Fibroblast of the aortic adventitia (primary cell): ENCODE measurements at regions not wholly inside any gene's neighbourhood (a gene's known extent, or its start where the extent isn't known, plus 50 kb on each side); places are given as distances from the start of the nearest gene placed in this dataset.

Experiments
- DNase-seq: peaks from one replicate; pipeline ENCODE4 v3.0.0-alpha.2; 2010; ENCODE audit warnings: low read depth
- H3K4me3 ChIP-seq: 2 replicates; pipeline ENCODE4 v1.5.1; 2011; ENCODE audit warnings: low read depth, mild to moderate bottlenecking, control low read depth, low read length, moderate library complexity
- TF ChIP-seq, protein P1 (sequence below): IDR thresholded peaks from 2 replicates; pipeline ENCODE4 v1.5.1; 2011; ENCODE audit warnings: mild to moderate bottlenecking, low read length, control low read depth, inconsistent platforms; ENCODE audit not compliant: insufficient read depth

DNA sequence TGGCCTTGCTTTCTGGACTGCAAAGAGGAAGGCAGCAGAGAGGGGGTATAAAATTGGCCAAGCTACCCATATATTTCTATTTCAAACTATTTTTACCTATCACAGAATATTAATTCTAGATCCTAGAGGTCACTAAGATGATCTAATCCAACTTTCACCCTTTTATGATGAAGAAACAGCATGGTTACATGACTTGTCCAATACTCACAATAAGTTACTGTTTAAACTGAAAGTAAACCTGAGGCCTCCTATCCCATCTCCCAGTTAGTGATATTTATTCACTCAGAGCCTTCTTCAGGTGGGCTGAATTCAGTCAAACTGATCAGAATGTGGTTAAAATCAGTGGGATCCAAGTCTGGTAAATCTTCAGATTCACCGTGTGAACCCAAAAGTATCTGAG, 1345.1 kb downstream of the XPNPEP1 start:
- no peak for DNase-seq
- no peak overlapping the region for H3K4me3 ChIP-seq
- TF ChIP-seq, protein P1, sequence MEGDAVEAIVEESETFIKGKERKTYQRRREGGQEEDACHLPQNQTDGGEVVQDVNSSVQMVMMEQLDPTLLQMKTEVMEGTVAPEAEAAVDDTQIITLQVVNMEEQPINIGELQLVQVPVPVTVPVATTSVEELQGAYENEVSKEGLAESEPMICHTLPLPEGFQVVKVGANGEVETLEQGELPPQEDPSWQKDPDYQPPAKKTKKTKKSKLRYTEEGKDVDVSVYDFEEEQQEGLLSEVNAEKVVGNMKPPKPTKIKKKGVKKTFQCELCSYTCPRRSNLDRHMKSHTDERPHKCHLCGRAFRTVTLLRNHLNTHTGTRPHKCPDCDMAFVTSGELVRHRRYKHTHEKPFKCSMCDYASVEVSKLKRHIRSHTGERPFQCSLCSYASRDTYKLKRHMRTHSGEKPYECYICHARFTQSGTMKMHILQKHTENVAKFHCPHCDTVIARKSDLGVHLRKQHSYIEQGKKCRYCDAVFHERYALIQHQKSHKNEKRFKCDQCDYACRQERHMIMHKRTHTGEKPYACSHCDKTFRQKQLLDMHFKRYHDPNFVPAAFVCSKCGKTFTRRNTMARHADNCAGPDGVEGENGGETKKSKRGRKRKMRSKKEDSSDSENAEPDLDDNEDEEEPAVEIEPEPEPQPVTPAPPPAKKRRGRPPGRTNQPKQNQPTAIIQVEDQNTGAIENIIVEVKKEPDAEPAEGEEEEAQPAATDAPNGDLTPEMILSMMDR, result no peak

DNA sequence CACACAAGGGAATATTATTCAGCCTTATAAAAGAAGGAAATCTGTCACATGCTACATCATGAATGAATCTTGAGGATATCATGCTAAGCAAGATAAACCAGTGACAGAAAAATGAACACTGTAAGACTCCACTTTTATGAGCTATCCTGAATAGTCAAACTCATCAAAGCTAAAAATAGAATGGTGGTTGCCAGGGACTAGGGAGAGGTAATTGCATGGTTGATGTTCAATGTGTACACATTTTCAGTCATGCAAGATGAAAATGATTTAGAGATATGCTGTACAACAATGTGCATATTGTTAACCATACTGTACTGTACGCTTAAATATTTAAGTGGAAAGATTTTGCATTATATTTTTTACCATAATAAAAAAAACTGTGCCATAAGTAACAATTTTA, 1349.1 kb downstream of the XPNPEP1 start:
- no peak overlapping the region for H3K4me3 ChIP-seq
- DNase-seq, result no peak
- TF ChIP-seq, protein P1, result no peak

DNA sequence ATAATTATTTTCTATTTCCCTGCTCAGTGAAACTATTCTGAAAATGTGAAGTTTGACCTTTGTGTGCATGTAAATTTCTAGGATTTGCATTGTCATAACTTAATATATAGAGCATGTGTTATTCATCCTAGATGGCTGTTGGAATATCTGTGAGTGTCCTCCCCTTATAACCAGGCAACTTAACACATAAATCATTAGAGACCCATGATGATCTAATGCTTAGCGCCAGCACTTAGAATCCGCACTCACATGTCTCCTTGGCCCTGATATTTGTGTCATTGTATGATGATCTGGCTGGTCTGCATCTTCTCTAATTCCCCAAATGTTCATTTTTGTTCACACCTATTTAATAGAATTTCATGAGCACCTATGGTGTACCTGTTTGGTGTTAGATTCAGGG, 1354.5 kb downstream of the XPNPEP1 start:
- no peak for DNase-seq
- TF ChIP-seq, protein P1, result no peak
- H3K4me3 ChIP-seq, result no peak overlapping the region

DNA sequence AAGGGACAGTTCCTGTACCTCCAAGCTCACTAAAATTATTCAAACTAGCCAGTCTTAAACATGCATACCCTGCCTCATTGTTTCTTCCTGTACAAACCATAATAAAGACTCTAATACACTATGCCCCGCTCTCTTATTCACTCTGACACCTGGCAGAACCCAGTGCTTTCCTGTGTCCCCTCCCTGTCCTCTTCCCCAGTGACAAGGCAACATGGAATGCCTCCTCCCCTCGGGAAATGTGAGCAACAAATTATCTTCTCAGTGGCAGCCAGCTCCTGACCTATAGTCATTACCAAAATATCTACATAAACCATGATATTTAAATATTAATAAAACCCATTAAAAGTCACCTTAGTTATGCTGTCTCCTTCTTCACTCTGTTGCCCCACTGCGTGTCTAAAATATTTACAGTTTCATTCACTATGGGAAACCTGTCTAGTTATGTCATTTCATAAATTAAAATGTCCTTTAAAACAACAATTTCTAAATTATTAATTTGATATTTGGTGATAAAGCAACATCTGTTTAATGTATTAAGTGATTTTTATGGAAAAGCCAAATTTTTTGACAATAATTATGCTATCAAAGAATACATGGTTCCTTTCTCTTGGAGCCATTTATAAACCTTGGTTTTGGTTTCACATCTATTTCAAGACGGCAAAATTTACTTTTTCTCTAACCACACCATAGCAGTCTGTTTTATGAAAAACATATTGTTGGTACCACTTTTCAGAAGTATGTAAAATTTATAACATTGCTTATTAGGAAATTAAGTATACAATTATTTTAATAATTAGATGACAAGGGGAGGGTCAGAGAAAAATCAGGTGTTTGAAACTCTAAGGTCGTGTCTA, 1355.2 kb downstream of the XPNPEP1 start:
- TF ChIP-seq, protein P1, result no peak
- DNase-seq, result no peak
- no peak overlapping the region for H3K4me3 ChIP-seq

DNA sequence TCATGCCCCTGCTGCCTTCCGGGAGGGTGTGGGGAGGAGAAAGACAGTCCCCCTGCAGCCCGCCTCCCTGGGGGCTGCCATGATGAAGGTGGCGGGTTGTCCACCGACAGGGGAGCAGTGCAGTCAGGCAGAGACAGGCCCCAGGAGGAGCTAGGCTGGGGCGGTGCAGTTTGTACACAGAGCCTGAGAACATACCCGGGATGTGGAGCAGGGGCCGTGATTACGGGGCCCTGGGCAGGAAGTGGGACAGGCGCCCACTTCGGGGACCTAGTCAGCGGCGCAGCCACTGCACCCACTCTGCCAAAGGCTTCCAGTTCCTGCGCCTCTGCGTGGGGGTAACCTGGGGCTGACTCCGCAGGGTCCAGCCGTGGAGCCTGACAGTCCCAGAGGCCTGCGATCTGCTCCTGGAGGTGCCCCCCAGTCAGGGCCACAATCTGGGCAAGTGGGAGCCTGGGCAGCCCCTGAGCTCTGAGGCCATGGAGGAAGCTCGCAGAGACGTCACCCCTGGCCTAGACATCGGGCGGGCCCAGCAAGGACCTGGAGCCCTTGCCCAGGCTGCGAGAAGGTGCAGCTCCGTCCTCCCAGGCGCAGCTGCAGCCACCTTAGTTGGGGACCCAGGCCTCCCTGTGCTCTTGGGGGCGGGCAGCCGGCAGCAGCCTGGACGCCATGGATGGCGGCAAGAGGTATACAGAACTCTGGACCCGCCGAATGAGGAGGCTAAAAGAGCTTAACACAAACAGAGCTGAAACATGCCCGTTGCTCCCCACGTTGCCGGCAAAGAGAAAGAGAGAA, 1356.8 kb downstream of the XPNPEP1 start:
- DNase-seq, result no peak
- H3K4me3 ChIP-seq, result no peak overlapping the region
- TF ChIP-seq, protein P1, result no peak

DNA sequence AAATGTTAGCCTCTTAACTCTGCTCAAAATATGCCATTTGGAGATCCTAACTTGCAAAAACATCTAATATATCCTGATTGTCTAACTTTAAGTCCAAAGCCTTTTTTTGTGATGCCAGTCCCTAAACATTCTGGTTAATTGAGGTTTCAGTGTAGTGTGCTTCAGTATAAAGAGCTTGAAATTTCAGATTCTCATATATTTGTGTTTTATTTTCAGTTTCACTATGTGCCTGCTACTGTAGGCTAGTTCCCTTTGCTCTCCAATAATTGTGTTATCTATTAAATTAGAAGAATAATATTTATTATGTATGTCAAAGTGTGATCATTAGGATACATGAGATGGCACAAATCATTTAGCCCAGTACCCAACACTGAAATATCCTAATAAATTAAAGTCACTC, 1361.2 kb downstream of the XPNPEP1 start:
- TF ChIP-seq, protein P1, result no peak
- H3K4me3 ChIP-seq, result no peak overlapping the region
- DNase-seq, result no peak
